NCI-H1436 treated with DMSO at 0.1 percent for 48 hours (cell line): ENCODE measurements at regions not wholly inside any gene's neighbourhood (a gene's known extent, or its start where the extent isn't known, plus 50 kb on each side); places are given as distances from the start of the nearest gene placed in this dataset.
"Not testable (repeated sequence)": the region's sequence is repeated elsewhere in the genome, so short reads cannot be mapped to it uniquely, and the experiment has no call there.

Source experiments
- DNase-seq: peaks from one replicate; lab custom pipeline; 2025; lab: John Stamatoyannopoulos, UW

DNA sequence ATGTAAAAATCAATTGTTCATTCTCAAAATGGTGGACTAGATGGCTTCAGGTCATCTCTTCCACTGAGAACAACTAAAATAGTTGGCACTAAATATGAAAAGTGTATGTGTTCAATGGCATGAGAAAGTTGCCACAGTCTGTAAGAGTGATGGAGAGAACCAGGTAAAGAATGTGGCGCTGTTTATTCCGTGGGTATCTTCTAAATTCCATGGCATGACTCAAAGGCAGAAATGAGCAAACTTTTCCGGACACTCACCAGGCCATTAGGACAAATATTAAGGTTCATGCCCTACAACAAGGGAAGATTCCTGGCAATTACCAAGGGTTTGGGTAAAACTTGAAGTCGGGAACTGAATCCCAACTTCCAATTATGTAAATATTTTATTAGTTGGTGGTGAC, 825.4 kb upstream of the CDH6 start:
- DNase-seq, result no peak

DNA sequence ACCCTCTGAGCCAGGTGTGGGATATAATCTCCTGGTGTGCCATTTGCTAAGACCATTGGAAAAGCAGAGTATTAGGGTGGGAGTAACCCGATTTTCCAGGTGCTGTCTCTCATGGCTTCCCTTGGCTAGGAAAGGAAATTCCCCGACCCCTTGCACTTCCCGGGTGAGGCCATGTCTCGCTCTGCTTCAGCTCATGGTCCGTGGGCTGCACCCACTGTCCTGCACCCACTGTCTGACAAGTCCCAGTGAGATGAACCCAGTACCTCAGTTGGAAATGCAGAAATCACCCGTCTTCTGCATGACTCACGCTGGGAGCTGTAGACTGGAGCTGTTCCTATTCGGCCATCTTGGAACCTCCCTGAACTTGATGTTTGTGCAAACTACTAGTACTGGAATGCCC, 828.5 kb upstream of the CDH6 start:
- not testable (repeated sequence) for DNase-seq

DNA sequence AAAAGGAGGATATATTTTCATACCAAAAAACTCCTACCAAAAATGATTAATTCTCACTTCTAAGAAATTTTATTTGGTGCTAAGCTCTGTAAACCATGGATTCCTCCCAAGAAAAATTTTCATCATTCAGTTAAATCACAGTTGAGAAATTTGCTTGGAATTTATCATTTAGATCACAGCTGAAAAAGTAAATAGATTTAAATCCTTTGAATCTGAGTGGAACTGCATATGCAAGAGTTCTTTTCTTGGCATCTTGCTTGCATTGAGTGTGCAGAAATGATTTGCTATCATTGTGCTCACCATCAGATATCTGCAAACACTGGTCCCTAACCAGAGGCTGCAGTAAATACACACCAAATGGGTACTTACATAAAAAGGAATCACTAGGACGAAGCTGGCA, 836.1 kb upstream of the CDH6 start:
- no peak for DNase-seq

DNA sequence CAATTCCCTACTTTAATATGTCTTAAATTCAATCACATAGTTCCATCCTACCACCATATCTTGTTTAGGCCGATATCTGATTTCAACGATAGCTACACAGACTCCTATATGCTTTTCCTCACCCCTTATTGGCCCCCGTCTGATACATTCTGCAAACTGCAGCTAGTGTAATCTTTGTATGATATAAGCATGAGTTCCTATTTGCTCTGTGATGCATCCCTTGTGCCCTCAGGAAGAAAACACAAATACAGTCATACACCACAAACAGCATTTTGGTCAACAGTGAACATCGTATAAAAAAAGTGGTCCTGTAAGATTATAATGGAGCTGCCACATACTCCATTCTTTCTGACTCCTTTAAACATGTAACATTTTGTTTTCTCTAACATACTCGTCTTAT, 837.8 kb upstream of the CDH6 start:
- DNase-seq, result no peak

DNA sequence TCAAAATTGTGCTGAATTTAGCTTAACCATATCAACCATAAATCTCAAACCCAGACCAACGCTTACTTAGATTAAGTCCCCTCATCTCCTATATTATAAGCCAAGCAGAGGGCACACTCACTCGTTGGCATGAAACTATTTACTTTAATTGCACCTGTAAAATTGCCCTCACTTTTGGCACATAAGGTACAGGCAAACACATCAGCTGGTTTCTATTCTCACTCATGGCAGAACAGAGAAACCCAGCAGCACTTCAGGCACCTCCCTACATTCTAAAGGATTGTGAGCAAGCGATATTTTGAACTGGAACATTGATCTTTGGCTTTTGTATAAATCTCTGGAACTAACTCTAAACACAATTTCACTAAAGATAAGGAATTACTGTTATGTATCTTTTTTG, 845.6 kb upstream of the CDH6 start:
- DNase-seq, result no peak

DNA sequence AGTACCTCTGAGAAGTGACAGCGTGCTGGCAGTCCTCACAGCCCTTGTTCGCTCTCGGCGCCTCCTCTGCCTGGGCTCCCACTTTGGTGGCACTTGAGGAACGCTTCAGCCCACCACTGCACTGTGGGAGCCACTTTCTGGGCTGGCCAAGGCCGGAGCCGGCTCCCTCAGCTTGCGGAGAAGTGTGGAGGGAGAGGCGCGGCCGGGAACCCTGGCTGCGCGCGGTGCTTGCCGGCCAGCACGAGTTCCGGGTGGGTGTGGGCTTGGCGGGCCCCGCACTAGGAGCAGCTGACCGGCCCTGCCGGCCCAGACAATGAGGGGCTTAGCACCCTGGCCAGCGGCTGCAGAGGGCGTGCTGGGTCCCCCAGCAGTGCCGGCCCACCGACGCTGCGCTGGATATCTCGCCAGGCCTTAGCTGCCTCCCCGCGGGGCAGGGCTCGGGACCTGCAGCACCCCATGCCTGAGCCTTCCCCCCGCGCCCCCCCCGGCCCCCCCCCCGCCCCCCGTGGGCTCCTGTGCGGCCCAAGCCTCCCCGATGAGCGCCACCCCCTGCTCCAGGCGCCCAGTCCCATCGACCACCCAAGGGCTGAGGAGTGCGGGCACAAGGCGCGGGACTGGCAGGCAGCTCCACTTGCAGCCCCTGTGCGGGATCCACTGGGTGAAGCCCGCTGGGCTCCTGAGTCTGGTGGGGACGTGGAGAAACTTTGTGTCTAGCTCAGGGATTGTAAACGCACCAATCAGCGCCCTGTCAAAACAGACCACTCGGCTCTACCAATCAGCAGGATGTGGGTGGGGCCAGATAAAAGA, 847.7 kb upstream of the CDH6 start:
- not testable (repeated sequence) for DNase-seq

DNA sequence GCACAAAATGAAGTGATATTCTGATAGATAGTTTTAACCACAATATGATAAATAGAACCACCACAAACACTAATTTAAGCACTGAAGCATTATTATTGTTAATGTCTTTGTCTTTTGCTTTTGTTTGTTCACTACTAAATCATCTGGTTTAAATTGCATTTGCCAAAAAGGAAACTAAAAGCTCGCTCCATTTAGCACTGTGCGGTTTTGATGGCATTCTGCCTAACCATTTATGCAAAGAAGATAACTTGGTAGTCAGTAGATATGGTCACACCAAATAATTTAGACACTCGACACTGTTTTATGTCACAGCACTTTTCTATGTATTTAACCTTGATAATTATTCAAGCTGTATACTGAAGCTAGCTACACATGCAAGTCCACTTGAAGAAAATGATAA, 849.8 kb upstream of the CDH6 start:
- no peak for DNase-seq

DNA sequence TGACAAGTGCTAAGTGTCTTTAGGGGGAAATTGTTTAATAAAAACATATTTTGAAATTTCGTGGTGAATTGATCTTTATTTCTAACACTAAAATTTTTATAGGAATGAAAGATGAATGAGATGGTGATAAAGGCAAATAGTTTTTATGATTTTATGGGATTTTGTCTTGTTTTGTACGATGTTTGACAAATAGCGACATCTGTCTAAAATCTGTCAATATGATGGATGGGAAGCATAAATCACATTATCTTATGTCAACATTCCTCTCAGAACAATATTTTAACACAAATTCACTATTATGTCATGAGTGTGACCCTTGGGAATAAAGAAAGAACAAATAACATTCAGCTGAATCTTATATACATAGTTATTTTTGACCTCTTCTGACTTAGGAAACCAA, 852.0 kb upstream of the CDH6 start:
- DNase-seq, result no peak

DNA sequence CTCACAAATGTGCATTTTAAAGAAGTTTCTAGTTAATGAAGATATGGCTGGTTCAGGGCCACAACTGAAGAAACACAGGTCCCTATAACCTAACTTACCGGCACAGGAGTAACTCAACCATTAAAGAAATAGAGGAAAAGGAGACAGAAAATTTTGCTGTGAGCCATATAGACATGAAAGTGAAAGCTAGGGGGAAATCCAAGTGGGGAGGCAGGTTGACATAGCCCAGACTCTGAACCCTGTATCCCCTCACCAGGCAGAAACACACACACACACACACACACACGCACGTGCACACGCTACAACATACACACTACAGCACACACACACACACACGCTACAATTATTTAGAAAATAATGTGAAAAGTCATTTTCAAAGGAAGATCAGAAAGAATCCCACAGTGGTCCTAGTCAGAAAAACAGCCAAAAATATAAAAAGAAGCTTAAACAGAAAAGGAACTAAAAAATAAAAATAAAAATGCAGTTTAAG, 856.4 kb upstream of the CDH6 start:
- DNase-seq, result no peak

DNA sequence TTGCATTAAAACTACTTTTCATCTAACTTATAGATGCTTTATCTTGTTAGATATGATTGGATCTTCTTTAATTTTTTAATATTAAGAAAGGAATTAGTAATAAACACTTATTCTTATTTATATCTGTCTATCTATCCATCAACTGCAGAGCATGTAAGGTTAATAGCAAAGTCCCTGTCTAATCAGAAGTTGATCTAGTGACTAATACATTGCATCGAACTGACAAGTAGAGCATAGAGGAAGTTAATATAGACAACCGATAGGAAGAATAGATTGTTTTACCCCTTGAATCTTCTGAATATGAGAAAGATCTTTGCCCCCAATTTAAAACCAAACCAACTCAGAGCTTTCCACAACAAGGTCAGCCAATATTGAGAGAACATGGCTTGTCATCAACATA, 862.0 kb upstream of the CDH6 start:
- DNase-seq, result no peak

DNA sequence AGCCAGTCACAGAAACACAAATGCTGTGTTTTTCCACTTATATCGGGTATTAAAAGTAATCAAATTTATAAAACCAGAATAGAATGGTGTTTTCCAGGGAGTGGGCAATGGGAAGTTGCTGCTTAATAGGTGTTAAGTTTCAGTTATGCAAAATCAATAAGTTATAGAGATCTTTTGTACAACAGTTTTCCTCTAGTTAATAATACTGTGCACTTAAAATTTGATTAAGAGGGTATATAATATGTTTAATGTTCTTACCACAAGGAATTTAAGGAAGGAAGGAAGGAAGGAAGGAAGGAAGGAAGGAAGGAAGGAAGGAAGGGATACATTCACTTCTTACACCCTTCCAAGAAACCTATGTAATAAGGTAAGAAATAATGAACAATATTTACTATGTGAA, 867.7 kb upstream of the CDH6 start:
- no peak for DNase-seq

DNA sequence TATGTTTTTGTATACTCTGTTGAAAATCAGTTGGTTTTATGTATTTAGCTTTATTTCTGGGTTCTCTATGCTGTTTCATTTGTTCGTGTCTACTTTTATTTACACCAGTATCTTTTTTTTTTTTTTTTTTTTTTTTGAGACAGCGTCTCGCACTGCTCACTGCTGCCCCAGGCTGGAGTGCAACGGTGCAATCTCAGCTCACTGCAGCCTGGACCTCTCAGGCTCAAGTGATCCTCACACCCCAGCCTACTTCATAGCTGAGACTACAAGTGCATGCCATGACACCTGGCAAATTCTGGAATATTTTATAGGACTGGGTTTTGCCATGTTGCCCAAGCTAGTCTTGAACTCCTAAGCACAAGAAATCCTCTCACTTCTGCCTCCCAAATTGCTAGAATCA, 869.4 kb upstream of the CDH6 start:
- DNase-seq, result no peak

DNA sequence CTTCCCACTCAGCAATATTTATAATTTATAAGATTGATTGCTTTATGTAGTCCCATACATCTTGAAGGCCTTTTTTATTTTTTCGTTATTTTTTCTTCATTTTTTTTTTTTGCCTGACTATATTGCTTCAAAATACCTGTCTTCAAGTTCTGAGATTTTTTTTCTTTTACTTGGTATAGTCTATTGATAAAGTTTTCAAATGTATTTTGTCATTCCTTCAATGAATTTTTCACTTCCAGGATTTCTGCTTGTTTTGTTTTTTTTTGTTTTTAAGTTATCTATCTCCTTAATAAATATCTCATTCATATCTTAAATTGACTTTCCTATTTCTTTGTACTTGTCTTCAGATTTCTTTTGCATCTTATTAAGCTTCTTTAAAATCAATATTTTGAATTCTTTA, 905.6 kb upstream of the CDH6 start:
- DNase-seq, result no peak

DNA sequence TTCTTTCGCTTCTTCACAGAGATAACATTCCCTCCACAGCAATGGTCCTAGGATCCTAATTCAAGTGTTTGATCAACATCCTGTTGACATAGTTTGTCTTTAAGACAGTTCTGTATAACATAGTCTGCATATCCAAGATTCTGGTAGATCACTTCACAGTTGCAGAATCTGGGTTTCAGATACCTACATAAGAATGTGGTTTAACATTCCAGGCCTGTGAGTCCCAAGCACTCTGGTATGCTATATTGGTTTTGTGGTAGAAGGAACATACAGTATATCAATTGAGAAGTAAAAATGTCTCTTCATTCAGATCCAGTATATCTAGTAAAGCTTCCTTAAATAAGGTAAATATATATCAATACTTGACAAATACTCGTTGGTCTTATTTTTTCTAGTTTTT, 914.2 kb upstream of the CDH6 start:
- DNase-seq, result no peak

DNA sequence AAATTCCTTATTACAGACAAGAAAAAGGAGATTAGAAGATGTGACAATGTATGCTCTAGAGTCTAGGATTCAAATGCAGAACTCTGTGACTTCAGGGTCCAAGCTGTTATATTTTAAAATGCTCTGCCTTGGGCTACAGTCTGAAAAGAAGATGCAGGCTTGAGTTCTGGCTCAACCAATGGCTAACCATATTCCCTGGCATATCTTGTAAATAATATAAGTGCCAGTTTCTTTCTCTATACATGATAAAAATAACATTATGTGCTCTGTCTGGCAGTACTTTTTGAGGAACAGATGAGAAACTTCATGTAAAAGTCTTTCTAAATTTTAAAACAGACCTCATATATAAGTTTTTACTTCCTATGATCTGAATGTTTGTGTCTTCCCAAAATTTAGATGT, 926.5 kb upstream of the CDH6 start:
- DNase-seq, result no peak

DNA sequence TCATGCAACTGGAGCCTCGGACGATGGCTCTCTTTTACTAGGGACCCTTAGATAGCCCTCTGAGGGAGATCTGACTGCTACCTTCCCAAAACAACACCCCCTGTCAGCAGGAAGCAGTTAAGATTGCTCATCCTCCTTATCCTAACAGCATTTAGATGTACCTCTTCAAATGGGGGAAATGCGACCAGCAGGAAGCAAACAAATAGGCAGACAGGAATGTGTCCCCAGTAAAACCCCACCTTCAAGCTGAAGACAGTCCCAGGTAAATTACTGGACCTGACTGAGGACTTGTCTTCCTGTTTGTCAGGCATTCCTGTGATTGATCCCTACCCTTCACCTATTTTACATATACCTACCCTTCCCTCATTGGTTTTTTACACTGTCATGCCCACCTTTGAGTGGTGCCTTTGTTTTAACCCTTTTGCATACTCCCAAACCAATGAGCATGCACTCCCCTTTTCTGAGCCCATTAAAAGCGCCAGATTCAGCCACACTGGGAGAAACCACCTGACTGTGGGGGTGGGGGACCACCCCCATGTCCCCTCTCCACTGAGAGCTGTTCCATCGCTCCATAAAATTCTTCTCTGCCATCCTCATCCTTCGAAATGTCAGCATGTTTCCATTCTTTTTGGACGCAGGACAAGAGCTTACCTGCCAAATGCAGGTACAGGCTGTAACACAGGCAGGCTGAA, 954.0 kb upstream of the CDH6 start:
- DNase-seq, result no peak

DNA sequence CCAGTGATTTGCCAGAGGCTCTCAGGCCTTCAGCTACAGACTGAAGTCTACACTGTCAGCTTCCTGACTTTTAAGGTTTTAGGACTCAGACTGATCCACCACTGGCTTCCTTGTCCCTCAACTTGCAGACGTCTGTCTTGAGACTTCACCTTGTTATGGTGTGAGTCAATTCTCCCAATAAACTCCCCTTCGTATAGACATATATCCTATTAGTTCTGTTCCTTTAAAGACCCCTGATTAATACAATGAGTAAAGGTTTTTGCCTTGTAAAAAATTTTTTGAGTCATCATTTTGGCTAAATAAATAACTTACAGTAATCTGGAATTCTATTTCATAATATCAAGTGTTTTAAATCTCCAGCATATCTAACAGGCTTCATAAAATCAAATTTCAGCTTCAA, 956.3 kb upstream of the CDH6 start:
- DNase-seq, result no peak

DNA sequence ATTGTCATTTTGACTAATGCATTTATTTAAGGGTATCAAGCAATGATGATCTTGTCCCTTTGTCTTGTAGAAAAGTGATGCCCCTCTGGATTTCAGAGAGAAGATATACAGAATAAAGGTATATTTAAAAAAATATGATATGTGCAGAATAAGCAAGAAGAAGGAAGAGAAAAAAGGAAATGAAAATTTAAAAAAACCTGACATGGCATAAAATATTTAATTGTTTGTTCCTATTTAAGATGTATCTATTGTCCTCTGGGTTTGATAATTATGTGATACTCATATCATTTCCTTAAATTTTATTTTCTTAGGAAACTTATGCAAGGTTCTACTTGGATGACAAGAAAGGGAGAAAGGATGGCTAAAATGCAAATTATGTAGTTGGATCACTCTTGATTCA, 983.7 kb upstream of the CDH6 start:
- DNase-seq, result no peak

DNA sequence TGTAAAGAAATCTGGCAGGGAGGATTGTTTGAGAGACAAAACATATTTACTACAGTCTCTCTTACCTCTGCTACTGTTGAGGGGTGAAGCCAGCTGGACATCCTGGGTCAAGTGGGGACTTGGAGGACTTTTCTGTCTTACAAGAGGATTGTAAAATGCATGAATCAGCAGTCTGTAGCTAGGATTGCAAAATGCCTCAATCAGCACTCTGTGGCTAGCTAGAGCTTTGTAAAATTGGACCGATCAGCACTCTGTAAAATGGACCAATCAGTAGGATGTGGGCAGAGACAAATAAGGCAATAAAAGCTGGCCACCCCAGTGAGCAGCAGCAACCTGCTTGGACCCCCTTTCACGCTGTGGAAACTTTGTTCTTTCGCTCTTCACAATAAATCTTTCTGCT, 995.8 kb upstream of the CDH6 start:
- DNase-seq, result no peak

DNA sequence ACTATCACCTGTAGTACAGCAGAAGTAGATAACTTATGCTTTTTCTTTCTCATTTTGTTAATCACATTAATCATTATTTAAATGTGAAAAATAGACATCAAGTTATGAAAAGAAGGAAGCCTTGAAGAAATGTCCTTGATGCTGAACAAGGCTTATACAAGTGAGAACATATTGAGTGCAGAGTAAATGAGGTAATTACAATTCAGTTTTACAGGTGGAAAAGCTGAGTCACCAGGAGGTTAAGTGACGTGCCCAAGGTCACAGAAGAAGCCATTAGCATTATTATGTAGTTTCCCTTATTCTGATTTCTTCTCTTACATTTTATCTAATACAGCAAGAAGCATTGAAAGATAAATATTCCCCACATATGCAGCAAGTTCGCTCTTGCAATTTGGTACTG, 998.5 kb upstream of the CDH6 start:
- DNase-seq, result no peak

DNA sequence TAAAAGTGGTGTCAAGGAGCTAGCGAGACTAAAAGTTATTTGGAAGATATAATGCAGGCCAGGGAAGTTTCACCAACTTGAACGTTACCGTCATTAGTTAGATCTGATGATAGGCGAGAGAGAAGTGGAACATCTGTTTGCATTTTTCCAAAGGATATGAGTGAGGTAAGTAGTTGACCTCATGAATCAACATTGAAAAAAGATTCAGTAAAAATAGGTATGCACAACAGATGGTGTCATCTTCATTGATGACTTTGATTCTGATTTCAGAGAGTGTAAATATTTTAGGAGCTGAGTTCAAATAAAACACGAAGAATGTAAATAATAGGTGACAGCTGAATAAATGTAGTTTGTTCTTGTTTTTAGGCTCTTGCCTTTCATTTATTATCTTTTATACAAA, 998.9 kb upstream of the CDH6 start:
- no peak for DNase-seq

DNA sequence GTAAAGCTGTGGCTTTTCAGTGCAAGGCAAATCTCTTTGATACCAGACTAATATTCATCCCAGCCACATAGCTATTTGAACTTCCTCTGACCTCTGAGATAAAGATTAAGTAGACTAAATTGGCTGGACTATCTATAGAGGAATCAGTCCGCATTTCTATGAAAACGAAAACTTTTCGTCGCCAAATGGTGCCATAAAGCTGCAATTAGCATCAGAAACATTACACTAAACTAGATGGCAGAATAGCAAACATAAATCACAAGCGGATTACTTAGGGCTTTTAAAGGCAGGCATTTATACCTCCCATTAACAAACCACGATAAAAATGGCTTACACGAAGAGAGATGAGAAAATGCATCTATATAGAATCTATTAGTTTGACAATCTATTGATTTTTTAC, 1009.7 kb upstream of the CDH6 start:
- DNase-seq, result no peak

DNA sequence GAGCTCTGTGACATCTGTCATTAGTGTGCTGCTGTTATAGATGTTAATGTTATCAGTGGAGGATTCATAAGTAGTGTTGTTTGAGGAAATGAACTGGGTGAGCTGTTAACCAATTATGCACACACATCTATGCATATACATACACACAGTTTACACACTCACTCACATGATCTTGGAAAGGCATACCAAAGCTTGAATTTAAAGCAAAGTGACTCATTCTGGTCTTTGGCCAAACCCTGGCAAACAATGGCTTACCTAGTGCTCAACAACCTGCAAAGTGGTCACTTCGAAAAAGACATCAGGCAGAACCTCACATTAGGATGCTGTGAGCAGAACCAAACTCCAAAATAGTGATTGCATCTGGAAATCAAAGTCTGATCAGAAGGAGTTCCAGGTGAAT, 1037.3 kb upstream of the CDH6 start:
- no peak for DNase-seq

DNA sequence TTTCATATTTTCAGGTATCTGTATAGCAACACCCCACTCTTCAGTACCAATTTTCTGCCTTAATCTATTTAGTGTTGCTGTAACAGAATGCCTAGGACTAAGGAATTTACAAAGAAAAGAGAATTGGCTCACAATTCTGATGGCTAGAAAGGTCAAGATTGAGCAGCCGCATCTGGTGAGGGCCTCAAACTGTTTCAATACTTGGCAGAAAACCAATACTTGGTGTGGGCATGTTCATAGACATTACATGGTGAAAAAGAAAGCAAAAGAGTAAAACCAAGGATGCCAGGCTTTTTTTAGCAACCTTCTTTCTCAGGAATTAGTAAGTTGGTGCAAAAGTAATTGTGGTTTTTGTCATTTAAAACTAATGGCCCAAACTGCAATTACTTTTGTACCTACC, 1041.1 kb upstream of the CDH6 start:
- no peak for DNase-seq
